ENCODE measurements at regions not wholly inside any gene's neighbourhood (a gene's known extent, or its start where the extent isn't known, plus 50 kb on each side); places are given as distances from the start of the nearest gene placed in this dataset.

DNA sequence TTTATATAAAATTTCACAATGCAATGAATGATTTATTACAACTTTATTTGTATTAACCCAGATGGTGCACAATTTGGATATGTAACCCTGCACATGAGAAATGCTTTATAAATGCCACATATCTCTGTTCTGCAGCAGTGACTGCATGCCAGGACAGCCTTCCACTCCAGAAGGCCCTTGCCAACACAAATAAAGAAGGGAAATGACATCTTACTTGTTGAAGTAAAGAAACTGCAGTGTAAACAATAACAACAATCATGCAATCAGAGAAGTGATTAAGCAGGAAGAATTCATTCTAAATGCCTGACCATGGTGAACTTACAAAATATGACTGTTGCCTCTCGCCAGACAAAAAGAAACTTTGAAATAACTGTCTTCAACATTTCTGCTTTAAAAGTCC, 129.9 kb upstream of the CHST9 start:
- Histone ChIP-seq H3K4me1 (ENCODE audit: control insufficient read depth, extremely low read depth, insufficient read depth, low read length) (no peaks in the 10 kb centered on the region), H3K9me3 (ENCODE audit: control insufficient read depth, insufficient read depth, low read depth, low read length) (no peaks in the 10 kb centered on the region), H3K4me3 (replicated peaks in 1 of 4; ENCODE audit: control extremely low read depth in 1 of 4, insufficient read depth in 1 of 4, low read depth in 3 of 4, low read length in 4 of 4) (no peak overlapping the region), H3K36me3 (ENCODE audit: control insufficient read depth, insufficient read depth, low read length) (no peaks in the 10 kb centered on the region), H3K4me2 (ENCODE audit: extremely low read depth, insufficient read depth, low read length) (no peak overlapping the region), H3K9ac (ENCODE audit: insufficient read depth, low read length) (no peak overlapping the region), H2AFZ (ENCODE audit: low read length) (no peak overlapping the region), H3K27me3 (ENCODE audit: control insufficient read depth, insufficient read depth, low read length) (no peaks in the 10 kb centered on the region), H3K79me2 (ENCODE audit: control insufficient read depth, insufficient read depth, low read length) (no peaks in the 10 kb centered on the region), H4K20me1 (ENCODE audit: control insufficient read depth, extremely low read depth, insufficient read depth, low read length) (no peaks in the 10 kb centered on the region), H3K27ac (ENCODE audit: insufficient read depth, low read length) (no peak overlapping the region)
- TF ChIP-seq EZH2 (IDR thresholded peaks at IDR 0.05; ENCODE audit: low read length, missing control alignments) = no peak
- TF ChIP-seq, protein P1, sequence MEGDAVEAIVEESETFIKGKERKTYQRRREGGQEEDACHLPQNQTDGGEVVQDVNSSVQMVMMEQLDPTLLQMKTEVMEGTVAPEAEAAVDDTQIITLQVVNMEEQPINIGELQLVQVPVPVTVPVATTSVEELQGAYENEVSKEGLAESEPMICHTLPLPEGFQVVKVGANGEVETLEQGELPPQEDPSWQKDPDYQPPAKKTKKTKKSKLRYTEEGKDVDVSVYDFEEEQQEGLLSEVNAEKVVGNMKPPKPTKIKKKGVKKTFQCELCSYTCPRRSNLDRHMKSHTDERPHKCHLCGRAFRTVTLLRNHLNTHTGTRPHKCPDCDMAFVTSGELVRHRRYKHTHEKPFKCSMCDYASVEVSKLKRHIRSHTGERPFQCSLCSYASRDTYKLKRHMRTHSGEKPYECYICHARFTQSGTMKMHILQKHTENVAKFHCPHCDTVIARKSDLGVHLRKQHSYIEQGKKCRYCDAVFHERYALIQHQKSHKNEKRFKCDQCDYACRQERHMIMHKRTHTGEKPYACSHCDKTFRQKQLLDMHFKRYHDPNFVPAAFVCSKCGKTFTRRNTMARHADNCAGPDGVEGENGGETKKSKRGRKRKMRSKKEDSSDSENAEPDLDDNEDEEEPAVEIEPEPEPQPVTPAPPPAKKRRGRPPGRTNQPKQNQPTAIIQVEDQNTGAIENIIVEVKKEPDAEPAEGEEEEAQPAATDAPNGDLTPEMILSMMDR (conservative IDR thresholded peaks at IDR 0.05 in 1 of 2, IDR thresholded peaks at IDR 0.05 in 1 of 2; ENCODE audit: low read depth in 1 of 2, low read length in 2 of 2) = no peak
- DNase-seq (ENCODE audit: low read depth in 2 of 2) = no peak

DNA sequence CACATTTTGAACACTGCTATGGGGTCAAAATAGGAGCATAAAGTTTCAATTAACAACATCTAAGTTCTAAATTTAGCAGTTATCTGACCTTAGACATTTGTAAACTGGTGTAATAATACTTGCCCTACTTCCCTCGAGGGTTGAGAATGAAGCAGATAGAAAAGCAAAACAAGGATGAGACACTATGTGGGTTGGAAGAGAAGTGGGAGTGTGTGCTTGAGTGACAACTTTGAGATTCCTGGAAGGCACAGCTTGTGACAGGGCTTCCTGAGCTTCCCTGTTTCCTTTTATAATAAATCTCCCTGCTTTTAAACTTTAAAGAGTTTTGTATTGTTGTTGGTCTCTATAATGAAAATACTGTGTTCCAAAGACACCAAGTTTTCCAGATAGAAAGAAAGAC, 128.6 kb upstream of the CHST9 start:
- TF ChIP-seq, protein P1 (conservative IDR thresholded peaks at IDR 0.05 in 1 of 2, IDR thresholded peaks at IDR 0.05 in 1 of 2; ENCODE audit: low read depth in 1 of 2, low read length in 2 of 2) = no peak
- TF ChIP-seq EZH2 (IDR thresholded peaks at IDR 0.05; ENCODE audit: low read length, missing control alignments) = no peak

DNA sequence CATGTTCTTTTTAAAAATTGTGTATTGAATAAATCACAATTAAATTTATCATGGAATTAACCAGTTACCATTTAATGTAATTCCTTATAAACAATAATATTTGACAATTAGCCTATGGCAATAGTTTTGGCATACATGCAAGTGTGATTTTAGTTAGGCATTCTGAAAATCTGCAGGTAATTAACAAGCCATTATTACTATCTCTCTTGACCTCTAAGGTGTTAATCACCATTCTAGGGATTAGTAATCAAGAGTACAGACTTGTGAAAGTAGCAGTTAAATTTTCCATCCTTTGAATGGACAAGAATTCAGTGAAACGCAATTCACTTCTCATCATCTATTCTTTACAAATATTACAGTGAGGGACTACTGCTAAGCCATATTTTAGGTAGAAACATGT, 127.7 kb upstream of the CHST9 start:
- Histone ChIP-seq H3K79me2 (ENCODE audit: control insufficient read depth, insufficient read depth, low read length) (no peaks in the 10 kb centered on the region), H3K27me3 (ENCODE audit: control insufficient read depth, insufficient read depth, low read length) (no peaks in the 10 kb centered on the region), H3K9me3 (ENCODE audit: control insufficient read depth, insufficient read depth, low read depth, low read length) (no peaks in the 10 kb centered on the region), H3K4me1 (ENCODE audit: control insufficient read depth, extremely low read depth, insufficient read depth, low read length) (no peaks in the 10 kb centered on the region), H3K36me3 (ENCODE audit: control insufficient read depth, insufficient read depth, low read length) (no peaks in the 10 kb centered on the region), H3K27ac (ENCODE audit: insufficient read depth, low read length) (no peak overlapping the region), H3K9ac (ENCODE audit: insufficient read depth, low read length) (no peak overlapping the region), H3K4me2 (ENCODE audit: extremely low read depth, insufficient read depth, low read length) (no peak overlapping the region), H3K4me3 (replicated peaks in 1 of 4; ENCODE audit: control extremely low read depth in 1 of 4, insufficient read depth in 1 of 4, low read depth in 3 of 4, low read length in 4 of 4) (no peak overlapping the region), H2AFZ (ENCODE audit: low read length) (no peak overlapping the region), H4K20me1 (ENCODE audit: control insufficient read depth, extremely low read depth, insufficient read depth, low read length) (no peaks in the 10 kb centered on the region)
- DNase-seq (ENCODE audit: low read depth in 2 of 2) = no peak
- no peak for TF ChIP-seq EZH2 (IDR thresholded peaks at IDR 0.05; ENCODE audit: low read length, missing control alignments)
- TF ChIP-seq, protein P1 (conservative IDR thresholded peaks at IDR 0.05 in 1 of 2, IDR thresholded peaks at IDR 0.05 in 1 of 2; ENCODE audit: low read depth in 1 of 2, low read length in 2 of 2) = no peak

More for the DNA sequence above, 128.6 kb upstream of the CHST9 start:
- Histone ChIP-seq H3K4me2 (ENCODE audit: extremely low read depth, insufficient read depth, low read length) (no peak overlapping the region), H3K79me2 (ENCODE audit: control insufficient read depth, insufficient read depth, low read length) (no peaks in the 10 kb centered on the region), H3K4me1 (ENCODE audit: control insufficient read depth, extremely low read depth, insufficient read depth, low read length) (no peaks in the 10 kb centered on the region), H4K20me1 (ENCODE audit: control insufficient read depth, extremely low read depth, insufficient read depth, low read length) (no peaks in the 10 kb centered on the region), H3K9ac (ENCODE audit: insufficient read depth, low read length) (no peak overlapping the region), H3K4me3 (replicated peaks in 1 of 4; ENCODE audit: control extremely low read depth in 1 of 4, insufficient read depth in 1 of 4, low read depth in 3 of 4, low read length in 4 of 4) (no peak overlapping the region), H3K36me3 (ENCODE audit: control insufficient read depth, insufficient read depth, low read length) (no peaks in the 10 kb centered on the region), H2AFZ (ENCODE audit: low read length) (no peak overlapping the region), H3K27me3 (ENCODE audit: control insufficient read depth, insufficient read depth, low read length) (no peaks in the 10 kb centered on the region), H3K27ac (ENCODE audit: insufficient read depth, low read length) (no peak overlapping the region), H3K9me3 (ENCODE audit: control insufficient read depth, insufficient read depth, low read depth, low read length) (no peaks in the 10 kb centered on the region)
- DNase-seq (ENCODE audit: low read depth in 2 of 2) = no peak

Measured in fibroblast of lung (primary cell).